ENCODE measurements at regions not wholly inside any gene's neighbourhood (a gene's known extent, or its start where the extent isn't known, plus 50 kb on each side); places are given as distances from the start of the nearest gene placed in this dataset.
"Not testable (repeated sequence)": the region's sequence is repeated elsewhere in the genome, so short reads cannot be mapped to it uniquely, and the experiment has no call there.

GRCh38 chr2:89611710-89612109 is 920.2 kb downstream of the RPIA start:
- peak; percentile 68 for DNase-seq
- intact Hi-C loops (cut with DNase I; ENCODE audit: low total_unique reads); H3K27ac ChIP-seq; H3K4me3 ChIP-seq; H3K36me3 ChIP-seq; H3K4me1 ChIP-seq: not testable (repeated sequence)
- H3K9me3 ChIP-seq: peaks cover 0 to 15% (median 0%) of the 10 kb centered on the region in 8 donors
- 9 to 11% (median 10%) methylated on average over 17 to 41 of the region's 42 CpGs; no CpG with 5 or more reads in 1 of the 5 donors for WGBS, 5 donors
- H3K27me3 ChIP-seq (replicated peaks in 1 of 7): peaks cover 0 to 34% (median 7%) of the 10 kb centered on the region in 7 donors

GRCh38 chr2:89649268-89649667 is 957.8 kb downstream of the RPIA start:
- H3K27ac ChIP-seq; H3K4me3 ChIP-seq; H3K9me3 ChIP-seq; H3K27me3 ChIP-seq (replicated peaks in 1 of 7); H3K4me1 ChIP-seq; DNase-seq; intact Hi-C loops (cut with DNase I; ENCODE audit: low total_unique reads); H3K36me3 ChIP-seq: not testable (repeated sequence)
- WGBS, 5 donors: 35 to 83% (median 48%) methylated on average over 3 to 13 of the region's 20 CpGs

GRCh38 chr2:89679254-89679653 is 987.8 kb downstream of the RPIA start:
- H3K4me3 ChIP-seq; H3K9me3 ChIP-seq; H3K4me1 ChIP-seq; H3K27ac ChIP-seq; intact Hi-C loops (cut with DNase I; ENCODE audit: low total_unique reads); H3K36me3 ChIP-seq: not testable (repeated sequence)
- WGBS, 5 donors: 85 to 93% (median 91%) methylated on average over 4 of the region's 4 CpGs
- peaks cover 0 to 15% (median 0%) of the 10 kb centered on the region in 7 donors for H3K27me3 ChIP-seq (replicated peaks in 1 of 7)
- peak; percentile 77 for DNase-seq

Small RNAs in the stretch of these regions (small RNA-seq; reads per million reads assigned to genes)
- 0 reads per million in 4 donors for gene RF00001
